ENCODE measurements at regions not wholly inside any gene's neighbourhood (a gene's known extent, or its start where the extent isn't known, plus 50 kb on each side); places are given as distances from the start of the nearest gene placed in this dataset.

DNA sequence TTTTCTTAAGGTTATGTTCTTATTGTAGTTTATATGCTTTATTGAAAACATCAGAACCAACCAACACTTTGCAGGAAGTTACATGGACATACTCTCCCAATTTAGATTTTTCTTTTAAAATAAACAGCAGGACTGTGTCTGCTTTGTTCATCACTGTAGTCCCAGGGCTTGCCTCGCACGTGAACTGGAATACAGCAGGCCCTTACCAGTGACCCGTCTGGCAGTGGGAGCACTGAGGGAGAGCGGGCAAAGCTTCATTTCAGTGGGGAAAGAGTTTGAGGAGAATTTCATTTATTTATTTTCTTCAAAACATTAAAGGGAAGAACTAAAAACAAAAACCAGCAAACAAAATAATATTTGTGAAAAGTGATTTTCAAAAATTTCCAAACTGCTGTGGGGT is 230.8 kb downstream of the PAX1 start:
- Histone ChIP-seq H2BK15ac (ENCODE audit: low read length) (no peak overlapping the region), H3K36me3 (ENCODE audit: control insufficient read depth in 2 of 4, insufficient read depth in 4 of 4, low read length in 3 of 4) (no peaks in the 10 kb centered on the region), H3K56ac (replicated peaks; ENCODE audit: insufficient read length, low read depth, low read length) (no peak overlapping the region), H3K4me2 (ENCODE audit: insufficient read depth in 1 of 2, low read depth in 2 of 2, low read length in 2 of 2) (no peak overlapping the region; a peak in 1 of 4 replicates), H3K79me2 (ENCODE audit: control insufficient read depth in 1 of 2, insufficient read depth in 2 of 2, low read length in 2 of 2) (no peaks in the 10 kb centered on the region), H3K27ac (ENCODE audit: low read depth, low read length) (no peak overlapping the region), H3K23ac (ENCODE audit: insufficient read length) (no peak overlapping the region), H2BK5ac (ENCODE audit: low read depth, low read length) (no peak overlapping the region), H3K4ac (replicated peaks; ENCODE audit: insufficient read length, low read depth, low read length) (no peak overlapping the region), H2AK5ac (ENCODE audit: low read depth, low read length) (no peak overlapping the region), H3K79me1 (ENCODE audit: low read depth, low read length) (no peaks in the 10 kb centered on the region), H3K4me1 (replicated peaks in 1 of 4; ENCODE audit: control insufficient read depth in 3 of 4, insufficient read depth in 4 of 4, low read length in 3 of 4) (peaks cover 0 to 10% (median 7%) of the 10 kb centered on the region in 4 experiments; a peak in 4 of 7 replicates), H2BK20ac (ENCODE audit: low read length) (no peak overlapping the region; the same call in 1 of the 2 replicates), H3K4me3 (ENCODE audit: extremely low read depth in 1 of 4, insufficient read depth in 2 of 4, low read depth in 3 of 4, low read length in 4 of 4) (no peak overlapping the region), H3K9me3 (ENCODE audit: insufficient read depth in 2 of 2, low read depth in 1 of 2, low read length in 1 of 2) (no peaks in the 10 kb centered on the region), H3K14ac (ENCODE audit: insufficient read length) (no peak overlapping the region), H4K91ac (replicated peaks; ENCODE audit: insufficient read length, low read length) (peak overlapping the region; percentile 36), H2AFZ (ENCODE audit: low read length) (no peak overlapping the region), H4K5ac (ENCODE audit: insufficient read length, low read depth, low read length) (no peak overlapping the region), H3K9ac (replicated peaks in 1 of 4; ENCODE audit: extremely low read depth in 1 of 4, low read depth in 3 of 4, low read length in 3 of 4) (no peak overlapping the region), H2BK120ac (replicated peaks; ENCODE audit: low read depth, low read length) (no peak overlapping the region), H2BK12ac (ENCODE audit: low read depth, low read length) (no peak overlapping the region), H3K23me2 (ENCODE audit: low read depth, low read length) (no peaks in the 10 kb centered on the region), H4K20me1 (replicated peaks in 1 of 2; ENCODE audit: control insufficient read depth in 1 of 2, insufficient read depth in 2 of 2, low read length in 2 of 2) (no peaks in the 10 kb centered on the region), H3K27me3 (replicated peaks in 1 of 4; ENCODE audit: control insufficient read depth in 3 of 4, extremely low read depth in 1 of 4, insufficient read depth in 3 of 4, low read length in 3 of 4) (no peaks in the 10 kb centered on the region; a peak in 1 of 7 replicates), H4K8ac (ENCODE audit: extremely low read depth, insufficient read depth, low read length) (no peak overlapping the region), H3K18ac (ENCODE audit: extremely low read depth, low read length) (no peak overlapping the region)
- WGBS, 2 experiments (ENCODE audit: extremely low coverage in 1 of 2, insufficient coverage in 1 of 2, insufficient read length in 1 of 2, insufficient replicate concordance in 2 of 2, low coverage in 1 of 2, low lambda C conversion rate in 2 of 2, missing lambda C conversion rate in 1 of 2): 59% methylated on average over 4 of the region's 4 CpGs; no CpG with 5 or more reads in 1 of the 2 experiments
- no peak for FAIRE-seq
- ChIA-PET CTCF (ENCODE audit: partially characterized antibody) (interaction anchor here (1.2 kb wide), 1 partner anchor 127 kb away, joined by 3 read pairs; no protein-coding TSS in a partner anchor), POLR2A (ENCODE audit: partially characterized antibody) (interaction anchor here (0.5 kb wide), 1 partner anchor 977 kb away, joined by 3 read pairs; no protein-coding TSS in a partner anchor)
- no peak for DNase-seq (ENCODE audit: low read depth in 1 of 2, low spot score in 2 of 2)
- TF ChIP-seq KDM4A (IDR thresholded peaks at IDR 0.05; ENCODE audit: low read depth, low read length, severe bottlenecking) (no peak), POLR2AphosphoS5 (IDR thresholded peaks at IDR 0.05; ENCODE audit: low read depth, low read length) (no peak), TEAD4 (IDR thresholded peaks at IDR 0.05; ENCODE audit: low read depth, low read length) (no peak), FOSL1 (IDR thresholded peaks at IDR 0.05; ENCODE audit: insufficient read depth, low read depth, low read length) (no peak), POLR2A (IDR thresholded peaks at IDR 0.05; ENCODE audit: control extremely low read depth in 1 of 2, low read depth in 2 of 2, low read length in 2 of 2) (no peak), SUZ12 (IDR thresholded peaks at IDR 0.05; ENCODE audit: low read length) (no peak), SIN3A (conservative IDR thresholded peaks at IDR 0.05 in 1 of 2, IDR thresholded peaks at IDR 0.05 in 1 of 2; ENCODE audit: low read depth in 1 of 2, low read length in 2 of 2) (no peak), SAP30 (IDR thresholded peaks at IDR 0.05; ENCODE audit: insufficient read depth, insufficient replicate concordance, low read length) (no peak)
- TF ChIP-seq, protein P1, sequence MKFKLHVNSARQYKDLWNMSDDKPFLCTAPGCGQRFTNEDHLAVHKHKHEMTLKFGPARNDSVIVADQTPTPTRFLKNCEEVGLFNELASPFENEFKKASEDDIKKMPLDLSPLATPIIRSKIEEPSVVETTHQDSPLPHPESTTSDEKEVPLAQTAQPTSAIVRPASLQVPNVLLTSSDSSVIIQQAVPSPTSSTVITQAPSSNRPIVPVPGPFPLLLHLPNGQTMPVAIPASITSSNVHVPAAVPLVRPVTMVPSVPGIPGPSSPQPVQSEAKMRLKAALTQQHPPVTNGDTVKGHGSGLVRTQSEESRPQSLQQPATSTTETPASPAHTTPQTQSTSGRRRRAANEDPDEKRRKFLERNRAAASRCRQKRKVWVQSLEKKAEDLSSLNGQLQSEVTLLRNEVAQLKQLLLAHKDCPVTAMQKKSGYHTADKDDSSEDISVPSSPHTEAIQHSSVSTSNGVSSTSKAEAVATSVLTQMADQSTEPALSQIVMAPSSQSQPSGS (IDR thresholded peaks at IDR 0.05; ENCODE audit: low read length): no peak
- TF ChIP-seq, protein P2, sequence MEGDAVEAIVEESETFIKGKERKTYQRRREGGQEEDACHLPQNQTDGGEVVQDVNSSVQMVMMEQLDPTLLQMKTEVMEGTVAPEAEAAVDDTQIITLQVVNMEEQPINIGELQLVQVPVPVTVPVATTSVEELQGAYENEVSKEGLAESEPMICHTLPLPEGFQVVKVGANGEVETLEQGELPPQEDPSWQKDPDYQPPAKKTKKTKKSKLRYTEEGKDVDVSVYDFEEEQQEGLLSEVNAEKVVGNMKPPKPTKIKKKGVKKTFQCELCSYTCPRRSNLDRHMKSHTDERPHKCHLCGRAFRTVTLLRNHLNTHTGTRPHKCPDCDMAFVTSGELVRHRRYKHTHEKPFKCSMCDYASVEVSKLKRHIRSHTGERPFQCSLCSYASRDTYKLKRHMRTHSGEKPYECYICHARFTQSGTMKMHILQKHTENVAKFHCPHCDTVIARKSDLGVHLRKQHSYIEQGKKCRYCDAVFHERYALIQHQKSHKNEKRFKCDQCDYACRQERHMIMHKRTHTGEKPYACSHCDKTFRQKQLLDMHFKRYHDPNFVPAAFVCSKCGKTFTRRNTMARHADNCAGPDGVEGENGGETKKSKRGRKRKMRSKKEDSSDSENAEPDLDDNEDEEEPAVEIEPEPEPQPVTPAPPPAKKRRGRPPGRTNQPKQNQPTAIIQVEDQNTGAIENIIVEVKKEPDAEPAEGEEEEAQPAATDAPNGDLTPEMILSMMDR (IDR thresholded peaks at IDR 0.05; ENCODE audit: control extremely low read depth in 1 of 3, insufficient read depth in 1 of 3, low read depth in 1 of 3, low read length in 3 of 3): no peak

All from H1 (cell line).